ENCODE measurements at regions not wholly inside any gene's neighbourhood (a gene's known extent, or its start where the extent isn't known, plus 50 kb on each side); places are given as distances from the start of the nearest gene placed in this dataset.

DNA sequence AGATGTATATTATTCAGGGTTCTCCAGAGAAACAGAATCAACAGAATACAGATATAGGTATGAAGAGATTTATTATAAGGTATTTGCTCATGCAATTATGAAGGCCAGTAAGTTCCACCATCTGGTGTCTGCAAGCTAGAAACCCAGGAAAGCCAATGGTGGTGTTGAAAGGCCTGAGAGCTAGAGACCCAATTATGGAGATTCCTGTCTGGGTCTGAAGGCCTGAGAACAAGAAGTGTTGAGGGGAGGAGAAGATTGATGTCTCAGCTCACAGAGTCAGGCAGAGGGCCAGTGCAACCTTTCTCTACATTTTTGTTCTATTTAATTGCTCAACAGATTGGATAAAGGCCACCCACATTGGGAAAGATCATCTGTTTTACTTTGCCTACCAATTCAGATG lies 524.2 kb upstream of the CRIM1 start:
- no peak for DNase-seq (ENCODE audit: low spot score)
- no peaks in the 10 kb centered on the region for H3K36me3 Mint-ChIP-seq (ENCODE audit: low read depth)
- TF ChIP-seq, protein P1, sequence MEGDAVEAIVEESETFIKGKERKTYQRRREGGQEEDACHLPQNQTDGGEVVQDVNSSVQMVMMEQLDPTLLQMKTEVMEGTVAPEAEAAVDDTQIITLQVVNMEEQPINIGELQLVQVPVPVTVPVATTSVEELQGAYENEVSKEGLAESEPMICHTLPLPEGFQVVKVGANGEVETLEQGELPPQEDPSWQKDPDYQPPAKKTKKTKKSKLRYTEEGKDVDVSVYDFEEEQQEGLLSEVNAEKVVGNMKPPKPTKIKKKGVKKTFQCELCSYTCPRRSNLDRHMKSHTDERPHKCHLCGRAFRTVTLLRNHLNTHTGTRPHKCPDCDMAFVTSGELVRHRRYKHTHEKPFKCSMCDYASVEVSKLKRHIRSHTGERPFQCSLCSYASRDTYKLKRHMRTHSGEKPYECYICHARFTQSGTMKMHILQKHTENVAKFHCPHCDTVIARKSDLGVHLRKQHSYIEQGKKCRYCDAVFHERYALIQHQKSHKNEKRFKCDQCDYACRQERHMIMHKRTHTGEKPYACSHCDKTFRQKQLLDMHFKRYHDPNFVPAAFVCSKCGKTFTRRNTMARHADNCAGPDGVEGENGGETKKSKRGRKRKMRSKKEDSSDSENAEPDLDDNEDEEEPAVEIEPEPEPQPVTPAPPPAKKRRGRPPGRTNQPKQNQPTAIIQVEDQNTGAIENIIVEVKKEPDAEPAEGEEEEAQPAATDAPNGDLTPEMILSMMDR (IDR thresholded peaks at IDR 0.05) = no peak
- no peaks in the 10 kb centered on the region for H3K27me3 Mint-ChIP-seq (ENCODE audit: low read depth)
- H3K9me3 Mint-ChIP-seq (ENCODE audit: low read depth) = no peaks in the 10 kb centered on the region
- no peak overlapping the region for H3K27ac Mint-ChIP-seq (ENCODE audit: unreplicated experiment)
- peaks cover 3% of the 10 kb centered on the region for H3K4me1 Mint-ChIP-seq (ENCODE audit: low read depth)
- no peak overlapping the region for H3K4me3 Mint-ChIP-seq (ENCODE audit: unreplicated experiment)

DNA sequence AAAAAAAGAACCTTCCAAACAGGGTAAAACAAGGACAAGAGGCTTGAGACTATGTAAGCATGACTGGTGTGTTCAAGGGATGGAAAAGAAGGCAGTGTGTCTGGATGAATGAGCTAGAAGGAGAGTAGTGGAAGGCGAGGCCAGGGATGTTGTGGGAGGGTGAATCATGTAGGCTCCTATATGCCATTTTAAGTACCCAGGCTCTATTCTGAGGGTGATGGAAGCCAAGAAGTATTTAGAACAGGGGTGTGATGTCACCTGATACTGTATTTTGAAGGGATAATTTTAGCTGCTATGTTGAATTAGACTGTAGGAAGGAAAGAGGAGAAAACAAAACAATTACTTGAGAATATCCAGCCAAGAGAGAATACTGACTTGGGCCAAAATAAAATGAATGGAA lies 524.7 kb upstream of the CRIM1 start:
- H3K27ac Mint-ChIP-seq (ENCODE audit: unreplicated experiment) = no peak overlapping the region
- H3K36me3 Mint-ChIP-seq (ENCODE audit: low read depth) = no peaks in the 10 kb centered on the region
- H3K4me3 Mint-ChIP-seq (ENCODE audit: unreplicated experiment) = no peak overlapping the region
- no peaks in the 10 kb centered on the region for H3K9me3 Mint-ChIP-seq (ENCODE audit: low read depth)
- DNase-seq (ENCODE audit: low spot score) = no peak
- peaks cover 3% of the 10 kb centered on the region for H3K4me1 Mint-ChIP-seq (ENCODE audit: low read depth)
- no peaks in the 10 kb centered on the region for H3K27me3 Mint-ChIP-seq (ENCODE audit: low read depth)
- TF ChIP-seq, protein P1 (IDR thresholded peaks at IDR 0.05) = no peak

DNA sequence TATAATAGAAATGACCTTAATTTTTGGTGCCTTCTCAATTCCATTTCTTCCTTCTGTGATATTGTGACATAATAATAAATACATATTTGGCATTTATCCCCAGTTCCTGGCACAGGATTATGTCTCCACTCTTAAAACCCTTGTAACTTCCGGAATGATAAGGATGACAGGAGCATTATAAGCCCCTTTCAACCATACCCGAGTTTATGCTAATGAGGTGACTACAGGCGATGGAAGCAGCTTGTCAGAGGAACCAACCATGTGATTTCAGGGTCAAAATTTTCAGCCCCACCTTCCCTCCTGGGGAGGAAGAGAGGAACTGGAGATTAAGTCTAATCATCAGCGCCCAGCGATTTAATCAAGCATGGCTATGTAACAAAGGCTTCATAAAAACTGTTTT lies 528.5 kb upstream of the CRIM1 start:
- no peak for DNase-seq (ENCODE audit: low spot score)
- Mint-ChIP-seq H3K36me3 (ENCODE audit: low read depth) (no peaks in the 10 kb centered on the region), H3K9me3 (ENCODE audit: low read depth) (no peaks in the 10 kb centered on the region), H3K27ac (ENCODE audit: unreplicated experiment) (no peak overlapping the region), H3K27me3 (ENCODE audit: low read depth) (peaks cover 8% of the 10 kb centered on the region), H3K4me3 (ENCODE audit: unreplicated experiment) (no peak overlapping the region), H3K4me1 (ENCODE audit: low read depth) (no peaks in the 10 kb centered on the region)
- TF ChIP-seq, protein P1 (IDR thresholded peaks at IDR 0.05) = no peak

GRCh38 chr2:35822716-35823115 lies 532.9 kb upstream of the CRIM1 start:
- no peak overlapping the region for H3K4me3 Mint-ChIP-seq (ENCODE audit: unreplicated experiment)
- H3K9me3 Mint-ChIP-seq (ENCODE audit: low read depth) = no peaks in the 10 kb centered on the region
- TF ChIP-seq, protein P1 (IDR thresholded peaks at IDR 0.05) = no peak

DNA sequence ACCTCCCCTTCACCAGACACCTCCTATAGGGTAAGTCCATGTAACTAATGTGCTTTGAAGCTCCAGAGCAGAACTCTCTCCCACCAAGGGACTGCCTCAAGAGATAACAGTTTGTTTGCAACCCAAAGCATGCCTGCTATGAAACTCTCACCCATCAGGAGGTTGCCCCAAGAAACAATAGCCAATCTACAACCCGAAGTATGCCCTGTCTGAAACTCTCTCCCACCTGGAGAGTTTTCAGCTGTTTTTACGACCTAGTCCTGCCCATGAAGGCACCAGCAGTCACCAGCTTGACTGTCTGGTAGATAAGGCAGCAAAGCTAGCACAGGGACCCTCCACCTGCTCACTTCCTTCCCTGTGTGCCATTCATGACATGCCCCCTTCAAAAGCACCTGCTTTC lies 533.9 kb upstream of the CRIM1 start:
- TF ChIP-seq, protein P1 (IDR thresholded peaks at IDR 0.05) = no peak
- no peak overlapping the region for H3K27ac Mint-ChIP-seq (ENCODE audit: unreplicated experiment)
- H3K4me3 Mint-ChIP-seq (ENCODE audit: unreplicated experiment) = no peak overlapping the region

More at GRCh38 chr2:35822716-35823115, 532.9 kb upstream of the CRIM1 start:
- Mint-ChIP-seq H3K4me1 (ENCODE audit: low read depth) (no peaks in the 10 kb centered on the region), H3K27ac (ENCODE audit: unreplicated experiment) (no peak overlapping the region), H3K36me3 (ENCODE audit: low read depth) (no peaks in the 10 kb centered on the region), H3K27me3 (ENCODE audit: low read depth) (peaks cover 23% of the 10 kb centered on the region)
- no peak for DNase-seq (ENCODE audit: low spot score)

More for the DNA sequence above, 533.9 kb upstream of the CRIM1 start:
- no peak for DNase-seq (ENCODE audit: low spot score)
- Mint-ChIP-seq H3K27me3 (ENCODE audit: low read depth) (peaks cover 23% of the 10 kb centered on the region), H3K36me3 (ENCODE audit: low read depth) (no peaks in the 10 kb centered on the region), H3K4me1 (ENCODE audit: low read depth) (no peaks in the 10 kb centered on the region), H3K9me3 (ENCODE audit: low read depth) (no peaks in the 10 kb centered on the region)
